ENCODE measurements at regions not wholly inside any gene's neighbourhood (a gene's known extent, or its start where the extent isn't known, plus 50 kb on each side); places are given as distances from the start of the nearest gene placed in this dataset.

GRCh38 chr9:89982016-89982415 lies 377.2 kb downstream of the GADD45G start:
- no peaks in the 10 kb centered on the region for H3K4me1 ChIP-seq (ENCODE audit: insufficient read depth, low read length, poor library complexity, severe bottlenecking)
- H3K36me3 ChIP-seq (ENCODE audit: insufficient read depth, low read length), result no peaks in the 10 kb centered on the region
- no peak for DNase-seq (ENCODE audit: low spot score)
- POLR2A ChIA-PET, result no interaction called here
- no peaks in the 10 kb centered on the region for H3K9me2 ChIP-seq (ENCODE audit: insufficient read depth, low read length)
- no peaks in the 10 kb centered on the region for H3K9me3 ChIP-seq (ENCODE audit: low read length)
- BruUV-seq (replicated peaks), result no TSS peak
- no peaks in the 10 kb centered on the region for H3K79me2 ChIP-seq (ENCODE audit: insufficient read depth, low read depth, low read length)
- CTCF ChIA-PET (ENCODE audit: unreplicated experiment), result no interaction called here
- H4K20me1 ChIP-seq (ENCODE audit: insufficient read depth, low read length), result no peaks in the 10 kb centered on the region
- intact Hi-C loops (cut with micrococcal nuclease; ENCODE audit: unreplicated experiment), result no loop called here
- no peak overlapping the region for H3K27ac ChIP-seq (ENCODE audit: low read depth, low read length, poor library complexity, severe bottlenecking)
- no peak overlapping the region for H3K4me2 ChIP-seq (ENCODE audit: low read length)
- no peak overlapping the region for H2AFZ ChIP-seq (ENCODE audit: low read length)
- no peak overlapping the region for H3K4me3 ChIP-seq (ENCODE audit: low read depth, low read length, poor library complexity, severe bottlenecking)
- TF ChIP-seq EZH2phosphoT487 (IDR thresholded peaks at IDR 0.05; ENCODE audit: borderline replicate concordance, low read depth, low read length), result no peak
- TF ChIP-seq CTCF (conservative IDR thresholded peaks at IDR 0.05; ENCODE audit: low read length), result no peak

- no peaks in the 10 kb centered on the region for H3K9me2 ChIP-seq (ENCODE audit: insufficient read depth, low read length)
- no peak for DNase-seq (ENCODE audit: low spot score)
- intact Hi-C loops (cut with micrococcal nuclease; ENCODE audit: unreplicated experiment), result no loop called here
- POLR2A ChIA-PET, result no interaction called here
- H4K20me1 ChIP-seq (ENCODE audit: insufficient read depth, low read length), result no peaks in the 10 kb centered on the region
- no peak overlapping the region for H3K4me2 ChIP-seq (ENCODE audit: low read length)
- H2AFZ ChIP-seq (ENCODE audit: low read length), result no peak overlapping the region
- H3K79me2 ChIP-seq (ENCODE audit: insufficient read depth, low read depth, low read length), result no peaks in the 10 kb centered on the region
- TF ChIP-seq EZH2phosphoT487 (IDR thresholded peaks at IDR 0.05; ENCODE audit: borderline replicate concordance, low read depth, low read length), result no peak
- no peak for TF ChIP-seq CTCF (conservative IDR thresholded peaks at IDR 0.05; ENCODE audit: low read length)
- H3K9me3 ChIP-seq (ENCODE audit: low read length), result no peaks in the 10 kb centered on the region
- CTCF ChIA-PET (ENCODE audit: unreplicated experiment), result no interaction called here
- no TSS peak for BruUV-seq (replicated peaks)
- no peaks in the 10 kb centered on the region for H3K36me3 ChIP-seq (ENCODE audit: insufficient read depth, low read length)
- no peak overlapping the region for H3K27ac ChIP-seq (ENCODE audit: low read depth, low read length, poor library complexity, severe bottlenecking)
- no peak overlapping the region for H3K4me3 ChIP-seq (ENCODE audit: low read depth, low read length, poor library complexity, severe bottlenecking)
- no peaks in the 10 kb centered on the region for H3K4me1 ChIP-seq (ENCODE audit: insufficient read depth, low read length, poor library complexity, severe bottlenecking)
These were observed 378.6 kb downstream of the GADD45G start for GRCh38 chr9:89983411-89983810.

- Histone ChIP-seq H3K9me2 (ENCODE audit: insufficient read depth, low read length) (no peaks in the 10 kb centered on the region), H2AFZ (ENCODE audit: low read length) (no peak overlapping the region), H3K9me3 (ENCODE audit: low read length) (no peaks in the 10 kb centered on the region), H4K20me1 (ENCODE audit: insufficient read depth, low read length) (no peaks in the 10 kb centered on the region), H3K4me3 (ENCODE audit: low read depth, low read length, poor library complexity, severe bottlenecking) (no peak overlapping the region), H3K36me3 (ENCODE audit: insufficient read depth, low read length) (no peaks in the 10 kb centered on the region), H3K4me2 (ENCODE audit: low read length) (no peak overlapping the region), H3K79me2 (ENCODE audit: insufficient read depth, low read depth, low read length) (no peaks in the 10 kb centered on the region), H3K27ac (ENCODE audit: low read depth, low read length, poor library complexity, severe bottlenecking) (no peak overlapping the region), H3K4me1 (ENCODE audit: insufficient read depth, low read length, poor library complexity, severe bottlenecking) (no peaks in the 10 kb centered on the region)
- TF ChIP-seq CTCF (conservative IDR thresholded peaks at IDR 0.05; ENCODE audit: low read length), result no peak
- ChIA-PET POLR2A (no interaction called here), CTCF (ENCODE audit: unreplicated experiment) (no interaction called here)
- intact Hi-C loops (cut with micrococcal nuclease; ENCODE audit: unreplicated experiment), result no loop called here
- no peak for DNase-seq (ENCODE audit: low spot score)
- BruUV-seq (replicated peaks), result no TSS peak
These were observed 379.4 kb downstream of the GADD45G start for GRCh38 chr9:89984214-89984613.

Data from OCI-LY7 (cell line).